Activated naive CD8-positive, alpha-beta T cell treated with anti-CD3 and anti-CD28 coated beads for 36 hours (primary cell): ENCODE measurements at regions not wholly inside any gene's neighbourhood (a gene's known extent, or its start where the extent isn't known, plus 50 kb on each side); places are given as distances from the start of the nearest gene placed in this dataset.
"Not testable (repeated sequence)": the region's sequence is repeated elsewhere in the genome, so short reads cannot be mapped to it uniquely, and the experiment has no call there.

Experiments
- DNase-seq: peaks from one replicate; pipeline ENCODE4 v3.0.0; 2021
- H3K27ac Mint-ChIP-seq: one replicate; pipeline ENCODE4 v1.8.0; 2022; ENCODE audit warnings: mild to moderate bottlenecking, moderate library complexity, mixed read lengths
- H3K27me3 Mint-ChIP-seq: one replicate; pipeline ENCODE4 v1.8.0; 2022; ENCODE audit warnings: mild to moderate bottlenecking, mixed read lengths
- H3K36me3 Mint-ChIP-seq: one replicate; pipeline ENCODE4 v1.8.0; 2021; ENCODE audit warnings: mild to moderate bottlenecking, mixed read lengths
- H3K4me1 Mint-ChIP-seq: one replicate; pipeline ENCODE4 v1.8.0; 2021; ENCODE audit warnings: mixed read lengths
- H3K4me3 Mint-ChIP-seq: one replicate; pipeline ENCODE4 v1.8.0; 2022; ENCODE audit warnings: mild to moderate bottlenecking, moderate library complexity, mixed read lengths
- H3K9me3 Mint-ChIP-seq: one replicate; pipeline ENCODE4 v1.8.0; 2022; ENCODE audit warnings: mixed read lengths

DNA sequence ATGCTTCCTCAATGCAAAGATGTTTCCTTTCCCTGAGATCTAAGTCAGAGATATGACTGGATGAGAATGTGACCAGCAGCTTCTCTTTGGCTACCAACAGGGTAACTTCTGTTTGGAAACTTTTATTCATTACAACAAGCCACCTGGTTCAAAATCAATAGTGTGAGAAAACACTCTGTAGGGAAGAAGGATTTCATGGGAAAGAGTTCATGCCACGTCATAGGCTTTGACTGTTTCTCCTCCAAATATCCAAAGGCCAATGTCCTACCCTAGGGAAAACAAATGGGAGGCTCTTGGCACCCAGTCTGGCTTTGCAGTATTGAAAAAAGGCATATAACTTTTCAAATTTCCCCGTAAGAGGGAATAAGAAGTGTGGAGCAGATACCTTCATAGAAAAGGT lies 245.5 kb downstream of the FNDC1 start:
- Mint-ChIP-seq H3K9me3 (peaks cover 18% of the 10 kb centered on the region), H3K27me3 (no peaks in the 10 kb centered on the region), H3K27ac (no peak overlapping the region), H3K4me1 (no peaks in the 10 kb centered on the region), H3K36me3 (no peaks in the 10 kb centered on the region), H3K4me3 (no peak overlapping the region)
- DNase-seq, result no peak

DNA sequence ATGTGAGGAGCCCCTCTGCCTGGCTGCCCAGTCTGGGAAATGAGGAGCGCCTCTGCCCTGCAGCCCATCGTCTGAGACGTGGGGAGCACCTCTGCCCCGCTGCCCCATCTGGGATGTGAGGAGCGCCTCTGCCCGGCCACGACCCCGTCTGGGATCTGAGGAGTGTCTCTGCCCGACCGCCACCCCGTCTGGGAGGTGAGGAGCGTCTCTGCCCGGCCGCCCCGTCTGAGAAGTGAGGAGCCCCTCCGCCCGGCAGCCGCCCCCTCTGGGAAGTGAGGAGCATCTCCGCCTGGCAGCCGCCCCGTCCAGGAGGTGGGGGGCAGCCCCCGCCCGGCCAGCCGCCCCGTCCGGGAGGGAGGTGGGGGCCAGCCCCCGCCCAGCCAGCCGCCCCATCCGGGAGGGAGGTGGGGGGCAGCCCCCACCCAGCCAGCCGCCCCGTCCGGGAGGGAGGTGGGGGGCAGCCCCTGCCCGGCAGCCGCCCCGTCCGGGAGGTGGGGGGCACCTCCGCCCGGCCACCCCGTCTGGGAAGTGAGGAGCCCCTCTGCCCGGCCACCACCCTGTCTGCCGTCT lies 238.1 kb downstream of the FNDC1 start:
- H3K4me3 Mint-ChIP-seq, H3K27ac Mint-ChIP-seq, H3K27me3 Mint-ChIP-seq, H3K36me3 Mint-ChIP-seq, H3K4me1 Mint-ChIP-seq, DNase-seq, H3K9me3 Mint-ChIP-seq: not testable (repeated sequence)

- Mint-ChIP-seq H3K9me3 (peaks cover 6% of the 10 kb centered on the region), H3K27me3 (peaks cover 7% of the 10 kb centered on the region), H3K27ac (no peak overlapping the region), H3K4me3 (no peak overlapping the region), H3K4me1 (no peaks in the 10 kb centered on the region), H3K36me3 (no peaks in the 10 kb centered on the region)
- no peak for DNase-seq
Measured at GRCh38 chr6:159404296-159404695, 235.1 kb downstream of the FNDC1 start.

- Mint-ChIP-seq H3K27me3 (peaks cover 13% of the 10 kb centered on the region), H3K36me3 (no peaks in the 10 kb centered on the region), H3K27ac (no peak overlapping the region), H3K4me1 (no peaks in the 10 kb centered on the region), H3K9me3 (no peaks in the 10 kb centered on the region), H3K4me3 (no peak overlapping the region)
- no peak for DNase-seq
Measured at GRCh38 chr6:159400826-159401225, 231.6 kb downstream of the FNDC1 start.

DNA sequence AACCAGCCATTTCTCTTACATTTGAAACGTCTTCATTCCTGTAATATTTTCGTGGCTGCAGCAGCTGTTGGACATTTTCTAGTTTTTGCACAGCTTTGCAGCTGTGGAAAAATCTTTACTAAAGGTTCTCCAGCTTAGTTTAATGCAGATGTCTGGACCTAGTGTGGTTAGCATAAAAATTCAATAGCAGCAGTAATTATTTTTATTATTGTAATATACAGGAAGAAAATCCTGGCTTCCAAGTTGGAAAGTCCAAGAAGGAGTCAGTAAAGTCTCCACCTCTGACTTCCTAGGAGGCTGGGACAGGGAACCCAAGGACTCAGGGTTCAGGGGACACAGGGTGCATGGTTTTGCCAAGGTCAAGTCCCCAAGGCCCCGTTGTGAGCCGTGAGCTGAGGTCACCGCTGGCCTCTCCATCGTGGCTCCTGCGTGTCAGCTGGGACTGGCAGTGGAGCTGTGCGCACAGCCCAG lies 230.6 kb downstream of the FNDC1 start:
- no peaks in the 10 kb centered on the region for H3K36me3 Mint-ChIP-seq
- H3K27ac Mint-ChIP-seq, result no peak overlapping the region
- no peaks in the 10 kb centered on the region for H3K4me1 Mint-ChIP-seq
- no peaks in the 10 kb centered on the region for H3K9me3 Mint-ChIP-seq
- no peak for DNase-seq
- no peak overlapping the region for H3K4me3 Mint-ChIP-seq
- H3K27me3 Mint-ChIP-seq, result peaks cover 13% of the 10 kb centered on the region

DNA sequence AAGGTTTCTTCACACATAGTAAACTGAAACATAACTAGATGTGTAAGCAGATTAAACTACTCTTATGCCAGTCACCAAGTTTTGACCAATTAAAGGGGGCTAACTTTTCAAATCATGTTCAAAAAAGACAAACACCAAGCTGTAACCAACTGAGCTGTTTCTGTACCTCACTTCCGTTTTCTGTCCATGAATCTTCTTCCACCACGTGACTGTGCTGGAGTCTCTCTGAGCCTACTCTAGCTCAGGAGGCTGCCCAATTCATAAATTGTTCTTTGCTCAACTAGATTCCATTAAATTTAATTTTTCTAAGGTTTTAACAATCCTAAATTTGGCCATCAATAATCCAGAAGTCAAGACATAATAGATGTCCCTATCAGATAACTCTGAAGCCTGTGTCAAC lies 229.4 kb downstream of the FNDC1 start:
- no peak for DNase-seq
- Mint-ChIP-seq H3K4me3 (no peak overlapping the region), H3K36me3 (no peaks in the 10 kb centered on the region), H3K4me1 (no peaks in the 10 kb centered on the region), H3K9me3 (no peaks in the 10 kb centered on the region), H3K27ac (no peak overlapping the region), H3K27me3 (peaks cover 20% of the 10 kb centered on the region)

DNA sequence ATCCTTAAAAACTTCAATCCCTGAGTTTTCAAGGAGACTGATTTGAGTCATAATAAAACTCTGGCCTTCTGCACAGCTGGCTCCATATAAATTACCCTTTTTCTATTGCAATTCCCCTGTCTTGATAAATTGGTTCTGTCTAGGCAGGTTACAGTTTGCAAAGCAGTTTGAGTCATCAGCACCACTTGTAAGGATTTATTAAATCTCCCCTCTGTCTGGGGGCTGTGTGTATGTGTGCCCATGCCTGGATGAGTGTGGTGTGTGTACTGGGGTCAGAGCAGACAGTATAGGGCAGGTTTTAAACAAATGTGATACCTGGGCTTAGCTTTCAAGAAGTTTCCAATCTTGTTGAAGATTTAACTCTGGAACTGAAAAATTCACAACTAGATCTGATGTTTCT lies 228.6 kb downstream of the FNDC1 start:
- Mint-ChIP-seq H3K4me3 (no peak overlapping the region), H3K27me3 (peaks cover 29% of the 10 kb centered on the region), H3K4me1 (no peaks in the 10 kb centered on the region), H3K9me3 (peaks cover 4% of the 10 kb centered on the region), H3K36me3 (no peaks in the 10 kb centered on the region), H3K27ac (no peak overlapping the region)
- DNase-seq, result no peak

- Mint-ChIP-seq H3K4me1 (no peaks in the 10 kb centered on the region), H3K4me3 (no peak overlapping the region), H3K9me3 (peaks cover 7% of the 10 kb centered on the region), H3K36me3 (no peaks in the 10 kb centered on the region), H3K27ac (no peak overlapping the region), H3K27me3 (peaks cover 30% of the 10 kb centered on the region)
- no peak for DNase-seq
Measured at GRCh38 chr6:159395609-159396008, 226.4 kb downstream of the FNDC1 start.

DNA sequence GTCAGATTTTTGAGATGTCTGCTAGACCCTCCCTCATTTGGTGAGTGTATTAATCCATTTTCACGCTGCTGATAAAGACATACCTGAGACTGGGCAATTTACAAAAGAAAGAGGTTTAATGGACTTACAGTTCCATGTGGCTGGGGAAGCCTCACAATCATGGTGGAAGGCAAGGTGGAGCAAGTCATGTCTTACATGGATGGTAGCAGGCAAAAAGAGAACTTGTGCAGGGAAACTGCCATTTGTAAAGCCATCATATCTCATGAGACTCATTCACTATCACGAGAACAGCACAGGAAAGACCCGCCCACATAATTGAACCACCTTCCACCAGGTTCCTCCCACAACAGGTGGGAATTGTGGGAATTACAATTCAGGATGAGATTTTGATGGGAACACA lies 223.5 kb downstream of the FNDC1 start:
- not testable (repeated sequence) for H3K4me3 Mint-ChIP-seq, H3K36me3 Mint-ChIP-seq, H3K27ac Mint-ChIP-seq, DNase-seq, H3K4me1 Mint-ChIP-seq, H3K9me3 Mint-ChIP-seq
- H3K27me3 Mint-ChIP-seq, result peaks cover 48% of the 10 kb centered on the region

DNA sequence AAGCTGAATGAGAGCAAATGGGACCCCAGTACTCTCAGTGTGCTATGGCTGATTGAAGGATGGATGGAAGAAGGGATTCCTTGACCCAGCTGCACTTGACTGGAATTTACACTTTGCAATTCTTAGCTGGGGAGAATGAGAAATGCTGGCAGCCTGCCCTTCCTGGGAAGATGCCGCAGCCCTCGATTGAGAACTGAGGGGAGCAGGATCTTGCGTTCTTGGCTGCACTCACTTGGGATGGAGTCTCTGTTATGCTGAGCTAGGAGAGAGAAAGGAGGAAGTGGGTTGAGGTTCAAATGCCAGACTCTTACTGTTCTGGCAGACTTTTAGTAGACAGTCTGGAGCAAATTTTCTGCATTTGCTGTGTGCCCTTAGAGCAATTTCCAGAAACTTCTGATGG lies 221.2 kb downstream of the FNDC1 start:
- no peak overlapping the region for H3K4me3 Mint-ChIP-seq
- H3K27ac Mint-ChIP-seq, result no peak overlapping the region
- H3K27me3 Mint-ChIP-seq, result peaks cover 49% of the 10 kb centered on the region
- H3K36me3 Mint-ChIP-seq, result no peaks in the 10 kb centered on the region
- no peak for DNase-seq
- H3K4me1 Mint-ChIP-seq, result no peaks in the 10 kb centered on the region
- H3K9me3 Mint-ChIP-seq, result peaks cover 7% of the 10 kb centered on the region

- no peak overlapping the region for H3K4me3 Mint-ChIP-seq
- no peaks in the 10 kb centered on the region for H3K4me1 Mint-ChIP-seq
- H3K36me3 Mint-ChIP-seq, result no peaks in the 10 kb centered on the region
- H3K9me3 Mint-ChIP-seq, result peaks cover 7% of the 10 kb centered on the region
- peaks cover 48% of the 10 kb centered on the region for H3K27me3 Mint-ChIP-seq
- H3K27ac Mint-ChIP-seq, result no peak overlapping the region
- no peak for DNase-seq
Measured at GRCh38 chr6:159389695-159390094, 220.5 kb downstream of the FNDC1 start.

GRCh38 chr6:159380114-159380513 lies 210.9 kb downstream of the FNDC1 start:
- Mint-ChIP-seq H3K27me3 (peaks cover 15% of the 10 kb centered on the region), H3K4me3 (no peak overlapping the region), H3K36me3 (no peaks in the 10 kb centered on the region), H3K4me1 (no peaks in the 10 kb centered on the region), H3K9me3 (no peaks in the 10 kb centered on the region), H3K27ac (no peak overlapping the region)
- no peak for DNase-seq

DNA sequence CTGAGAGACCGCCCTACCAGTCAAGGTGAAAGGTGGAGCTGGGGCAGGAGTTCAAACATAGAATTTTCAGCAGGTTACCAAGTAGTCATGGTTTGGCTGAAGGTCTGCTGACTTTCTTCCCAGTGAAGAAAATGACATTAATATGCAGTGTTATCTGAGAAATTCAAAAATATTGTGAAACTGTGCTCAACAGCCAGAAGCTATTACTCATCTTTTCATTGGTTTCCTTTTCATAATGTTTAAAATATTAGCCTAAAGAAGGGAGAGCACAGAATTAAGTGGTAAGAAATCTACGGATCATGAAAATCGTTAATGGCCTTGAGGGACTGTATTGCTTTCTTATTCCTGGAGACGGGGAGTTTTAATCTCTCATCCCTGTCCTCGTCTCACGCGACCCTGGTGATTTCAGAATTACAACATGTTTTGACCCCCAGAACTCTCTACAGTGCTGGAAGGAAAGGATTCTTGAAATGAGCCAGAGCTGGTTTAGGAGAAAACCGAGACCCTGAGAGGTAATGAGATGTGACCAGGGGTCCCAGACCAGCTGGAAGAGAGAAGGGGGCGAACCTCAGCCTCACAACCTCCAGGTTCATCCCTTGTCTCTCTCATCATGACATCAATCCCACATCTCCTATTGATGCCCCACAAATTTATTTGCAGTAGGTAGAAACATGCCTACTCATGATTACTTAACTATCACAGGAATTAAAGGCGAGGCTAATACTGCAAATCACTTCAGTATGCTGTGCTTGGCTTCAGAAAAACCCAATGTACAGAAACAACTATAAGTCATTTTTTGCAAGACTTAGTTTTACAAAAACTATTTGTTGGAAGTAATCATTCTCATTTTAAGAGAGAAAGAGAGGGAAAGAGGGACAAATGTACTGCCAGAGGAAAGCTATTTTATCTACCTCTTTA lies 209.5 kb downstream of the FNDC1 start:
- no peak overlapping the region for H3K27ac Mint-ChIP-seq
- H3K4me1 Mint-ChIP-seq, result no peaks in the 10 kb centered on the region
- H3K9me3 Mint-ChIP-seq, result no peaks in the 10 kb centered on the region
- H3K4me3 Mint-ChIP-seq, result no peak overlapping the region
- peaks cover 12% of the 10 kb centered on the region for H3K27me3 Mint-ChIP-seq
- no peaks in the 10 kb centered on the region for H3K36me3 Mint-ChIP-seq
- no peak for DNase-seq

GRCh38 chr6:159376516-159377158 lies 207.4 kb downstream of the FNDC1 start:
- Mint-ChIP-seq H3K36me3 (no peaks in the 10 kb centered on the region), H3K27ac (no peak overlapping the region), H3K4me3 (no peak overlapping the region), H3K27me3 (peaks cover 9% of the 10 kb centered on the region), H3K9me3 (no peaks in the 10 kb centered on the region), H3K4me1 (no peaks in the 10 kb centered on the region)
- DNase-seq, result no peak

DNA sequence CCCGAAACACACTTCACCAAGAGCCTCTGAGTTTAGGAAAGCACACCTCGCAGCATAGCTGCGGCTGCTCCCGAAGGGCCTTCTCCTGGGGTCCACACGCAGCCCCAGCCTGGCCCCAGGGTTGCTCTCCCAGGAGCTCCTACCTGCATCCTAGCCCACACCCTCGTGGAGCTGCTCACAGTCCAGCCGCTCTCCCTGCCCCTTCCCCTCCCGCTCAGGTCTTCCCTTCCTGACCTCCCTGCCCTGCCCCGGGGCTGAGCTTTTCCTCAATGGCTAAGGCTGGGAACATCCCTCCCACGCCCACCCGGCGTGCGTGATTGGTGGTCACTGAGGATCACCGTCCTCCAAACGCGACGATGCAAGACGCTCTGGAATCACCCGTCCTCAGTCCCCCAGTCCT lies 205.8 kb downstream of the FNDC1 start:
- Mint-ChIP-seq H3K4me3 (no peak overlapping the region), H3K27me3 (peaks cover 13% of the 10 kb centered on the region), H3K27ac (no peak overlapping the region), H3K4me1 (no peaks in the 10 kb centered on the region), H3K36me3 (no peaks in the 10 kb centered on the region), H3K9me3 (peaks cover 6% of the 10 kb centered on the region)
- no peak for DNase-seq
